ENCODE measurements at regions not wholly inside any gene's neighbourhood (a gene's known extent, or its start where the extent isn't known, plus 50 kb on each side); places are given as distances from the start of the nearest gene placed in this dataset.
"Not testable (repeated sequence)": the region's sequence is repeated elsewhere in the genome, so short reads cannot be mapped to it uniquely, and the experiment has no call there.

GRCh38 chr1:221527886-221528624 is 213.8 kb downstream of the DUSP10 start:
- H3K9me3 Mint-ChIP-seq (ENCODE audit: unreplicated experiment), result no peaks in the 10 kb centered on the region
- peaks cover 16% of the 10 kb centered on the region for H3K27me3 Mint-ChIP-seq (ENCODE audit: insufficient read depth, unreplicated experiment)
- no peaks in the 10 kb centered on the region for H3K4me1 ChIP-seq
- CTCF ChIA-PET, result no interaction called here
- no peaks in the 10 kb centered on the region for H3K36me3 ChIP-seq (ENCODE audit: control insufficient read depth, insufficient read depth, low read length)
- H3K27ac Mint-ChIP-seq (ENCODE audit: unreplicated experiment), result no peak overlapping the region
- no peaks in the 10 kb centered on the region for H3K4me1 Mint-ChIP-seq (ENCODE audit: low read depth, unreplicated experiment)
- no peaks in the 10 kb centered on the region for H3K36me3 Mint-ChIP-seq (ENCODE audit: insufficient read depth, unreplicated experiment)
- DNase-seq, result no peak
- POLR2A ChIA-PET, result no interaction called here
- no peak for TF ChIP-seq CTCF (IDR thresholded peaks at IDR 0.05; ENCODE audit: insufficient read depth in 1 of 2, low read depth in 1 of 2, low read length in 1 of 2, severe bottlenecking in 1 of 2, unreplicated experiment in 1 of 2)
- H3K4me3 Mint-ChIP-seq (ENCODE audit: unreplicated experiment), result no peak overlapping the region
- no TSS peak for BruUV-seq (replicated peaks)
- no peak overlapping the region for H3K4me3 ChIP-seq (ENCODE audit: low read depth, low read length)
- no peaks in the 10 kb centered on the region for H3K9me3 ChIP-seq
- intact Hi-C loops (cut with micrococcal nuclease; ENCODE audit: unreplicated experiment), result no loop called here
- H3K27me3 ChIP-seq (replicated peaks; ENCODE audit: control insufficient read depth, insufficient read depth, low read length), result no peaks in the 10 kb centered on the region

GRCh38 chr1:221530159-221530558 is 211.7 kb downstream of the DUSP10 start:
- H3K4me3 ChIP-seq (ENCODE audit: low read depth, low read length); H3K27me3 ChIP-seq (replicated peaks; ENCODE audit: control insufficient read depth, insufficient read depth, low read length); H3K9me3 ChIP-seq; H3K4me1 Mint-ChIP-seq (ENCODE audit: low read depth, unreplicated experiment); H3K4me3 Mint-ChIP-seq (ENCODE audit: unreplicated experiment); H3K4me1 ChIP-seq; H3K9me3 Mint-ChIP-seq (ENCODE audit: unreplicated experiment); H3K27ac Mint-ChIP-seq (ENCODE audit: unreplicated experiment); H3K36me3 Mint-ChIP-seq (ENCODE audit: insufficient read depth, unreplicated experiment); CTCF ChIA-PET; POLR2A ChIA-PET; BruUV-seq (replicated peaks); H3K36me3 ChIP-seq (ENCODE audit: control insufficient read depth, insufficient read depth, low read length); intact Hi-C loops (cut with micrococcal nuclease; ENCODE audit: unreplicated experiment); DNase-seq: not testable (repeated sequence)
- H3K27me3 Mint-ChIP-seq (ENCODE audit: insufficient read depth, unreplicated experiment), result peaks cover 16% of the 10 kb centered on the region

- TF ChIP-seq CTCF (IDR thresholded peaks at IDR 0.05; ENCODE audit: insufficient read depth in 1 of 2, low read depth in 1 of 2, low read length in 1 of 2, severe bottlenecking in 1 of 2, unreplicated experiment in 1 of 2), result no peak
- no TSS peak for BruUV-seq (replicated peaks)
- DNase-seq, result no peak
- Mint-ChIP-seq H3K4me3 (ENCODE audit: unreplicated experiment) (no peak overlapping the region), H3K27ac (ENCODE audit: unreplicated experiment) (no peak overlapping the region), H3K9me3 (ENCODE audit: unreplicated experiment) (no peaks in the 10 kb centered on the region), H3K27me3 (ENCODE audit: insufficient read depth, unreplicated experiment) (peaks cover 16% of the 10 kb centered on the region), H3K4me1 (ENCODE audit: low read depth, unreplicated experiment) (no peaks in the 10 kb centered on the region), H3K36me3 (ENCODE audit: insufficient read depth, unreplicated experiment) (no peaks in the 10 kb centered on the region)
- Histone ChIP-seq H3K27me3 (replicated peaks; ENCODE audit: control insufficient read depth, insufficient read depth, low read length) (no peaks in the 10 kb centered on the region; the same call in 1 of the 2 replicates), H3K9me3 (no peaks in the 10 kb centered on the region), H3K4me3 (ENCODE audit: low read depth, low read length) (no peak overlapping the region), H3K36me3 (ENCODE audit: control insufficient read depth, insufficient read depth, low read length) (no peaks in the 10 kb centered on the region), H3K4me1 (no peaks in the 10 kb centered on the region)
- ChIA-PET CTCF (no interaction called here), POLR2A (no interaction called here)
- intact Hi-C loops (cut with micrococcal nuclease; ENCODE audit: unreplicated experiment), result no loop called here
Measured at GRCh38 chr1:221530791-221531190, 211.1 kb downstream of the DUSP10 start.

Measured in Caco-2 (cell line).